Activated T-cell treated with anti-CD3 and anti-CD28 coated beads for 48 hours (primary cell): ENCODE measurements at regions not wholly inside any gene's neighbourhood (a gene's known extent, or its start where the extent isn't known, plus 50 kb on each side); places are given as distances from the start of the nearest gene placed in this dataset.
"Not testable (repeated sequence)": the region's sequence is repeated elsewhere in the genome, so short reads cannot be mapped to it uniquely, and the experiment has no call there.

Experiments used
- DNase-seq: peaks from one replicate; pipeline ENCODE4 v3.0.0-alpha.2; 2020; ENCODE audit warnings: low read depth

DNA sequence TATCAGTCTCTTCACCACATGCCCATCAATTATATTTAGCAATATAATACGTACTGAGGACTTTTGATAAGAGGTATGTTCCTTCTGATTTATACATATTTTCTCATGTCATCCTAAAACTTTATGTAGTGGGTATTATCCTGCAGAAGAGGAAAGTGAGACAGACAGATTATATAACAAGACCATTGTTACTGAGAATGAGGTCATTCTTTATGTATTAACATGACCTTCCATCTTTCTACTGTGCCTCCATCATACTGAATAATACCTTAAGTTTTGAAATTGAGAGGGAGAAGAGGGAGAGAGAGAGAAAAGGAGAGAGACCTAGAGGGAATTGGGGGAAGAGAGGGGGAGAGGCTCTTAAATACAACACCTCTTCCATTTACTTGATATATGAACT, 90.9 kb upstream of the CARMIL1 start:
- DNase-seq = no peak

DNA sequence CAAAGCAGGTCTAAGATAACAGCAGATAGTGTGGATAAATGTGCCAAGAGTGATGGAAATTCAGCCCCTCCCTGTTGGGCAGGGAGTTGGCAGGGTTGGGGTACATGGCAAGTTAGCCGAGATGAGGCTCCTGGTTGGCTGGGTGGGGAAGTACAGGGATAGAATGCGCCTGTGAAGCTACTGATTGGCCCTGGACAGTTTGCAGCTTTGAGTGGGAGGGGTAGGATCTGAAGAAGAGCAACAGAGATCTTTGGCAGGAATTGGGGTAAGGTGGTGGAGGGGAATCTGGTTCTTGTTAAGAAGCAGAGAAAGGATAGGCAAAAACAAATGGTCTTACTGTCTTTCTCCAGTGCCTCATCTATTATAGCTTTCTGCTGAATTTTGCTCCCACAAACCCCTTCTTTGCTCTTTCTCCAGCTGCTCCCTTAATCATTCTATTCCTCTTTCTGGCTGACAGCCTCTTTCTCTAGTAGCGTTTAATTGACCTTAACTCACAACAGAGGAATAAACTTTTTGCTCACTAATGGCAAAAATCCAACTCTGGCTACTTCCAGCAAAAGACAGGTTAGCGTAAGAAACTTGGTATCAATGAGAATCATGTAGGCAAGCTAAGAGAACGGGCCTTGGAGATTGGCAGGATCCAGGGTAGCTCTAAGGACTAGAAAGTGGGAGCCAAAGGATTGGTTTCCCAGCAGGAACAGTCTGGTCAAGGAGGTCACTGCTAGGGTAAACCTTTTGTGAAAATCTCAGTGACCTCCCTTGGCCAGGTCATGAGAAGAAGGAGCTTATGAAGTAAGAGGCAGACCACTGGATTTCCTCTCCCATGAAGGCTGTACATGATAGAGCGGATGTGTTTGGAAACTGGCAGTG, 86.3 kb upstream of the CARMIL1 start:
- DNase-seq = no peak

DNA sequence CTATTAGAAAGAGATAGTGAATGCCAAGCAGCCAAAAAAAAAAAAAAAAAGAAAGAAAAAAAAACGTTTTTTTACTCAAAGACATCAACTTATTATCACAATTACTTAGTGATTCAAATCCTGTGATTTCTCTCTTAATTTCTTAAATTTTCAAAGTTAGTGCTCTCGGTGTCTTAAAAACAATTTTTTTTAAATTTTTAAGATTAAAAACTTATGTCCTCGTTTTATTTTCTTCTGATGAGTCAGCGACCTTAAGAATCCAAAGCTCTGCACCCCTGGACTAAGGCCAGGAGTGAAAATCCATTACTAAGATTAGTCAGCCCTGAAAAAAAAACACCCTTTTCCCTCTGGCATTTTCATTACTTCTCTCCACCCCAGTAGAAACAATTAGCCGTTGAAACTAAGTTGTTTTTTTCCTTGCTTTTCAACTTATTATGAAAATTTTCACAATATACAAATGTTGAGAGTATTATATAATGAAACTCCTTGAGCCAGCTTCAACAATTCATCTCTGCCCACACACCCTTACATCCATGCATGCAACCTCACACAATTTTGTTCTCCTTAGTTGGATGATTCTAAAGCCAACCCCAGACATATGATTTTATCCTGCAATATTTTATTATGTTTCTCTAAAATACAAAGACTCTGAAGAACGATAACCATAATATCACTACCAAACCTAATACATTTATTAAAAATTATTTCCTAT, 85.6 kb upstream of the CARMIL1 start:
- no peak for DNase-seq

DNA sequence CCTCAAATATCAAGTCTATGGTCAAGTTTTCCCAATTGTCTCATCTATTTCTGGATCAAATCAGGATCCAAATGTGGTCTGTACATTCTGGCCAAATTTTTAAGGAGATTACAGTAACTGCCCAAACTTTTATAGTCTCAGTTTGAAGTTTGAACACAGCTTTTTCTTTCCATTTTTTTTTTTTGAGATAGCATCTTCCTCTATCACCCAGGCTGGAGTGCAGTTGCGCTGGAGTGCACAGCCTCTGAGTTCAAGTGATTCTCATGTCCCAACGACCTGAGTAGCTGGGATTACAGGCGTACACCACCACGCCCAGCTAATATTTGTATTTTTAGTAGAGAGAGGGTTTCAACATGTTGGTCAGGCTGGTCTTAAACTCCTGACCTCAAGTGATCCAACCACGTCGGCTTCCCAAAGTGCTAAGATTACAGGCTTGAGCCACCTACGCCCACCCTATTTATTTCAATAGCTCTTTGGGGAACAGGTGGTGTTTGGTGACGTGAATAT, 84.9 kb upstream of the CARMIL1 start:
- no peak for DNase-seq

DNA sequence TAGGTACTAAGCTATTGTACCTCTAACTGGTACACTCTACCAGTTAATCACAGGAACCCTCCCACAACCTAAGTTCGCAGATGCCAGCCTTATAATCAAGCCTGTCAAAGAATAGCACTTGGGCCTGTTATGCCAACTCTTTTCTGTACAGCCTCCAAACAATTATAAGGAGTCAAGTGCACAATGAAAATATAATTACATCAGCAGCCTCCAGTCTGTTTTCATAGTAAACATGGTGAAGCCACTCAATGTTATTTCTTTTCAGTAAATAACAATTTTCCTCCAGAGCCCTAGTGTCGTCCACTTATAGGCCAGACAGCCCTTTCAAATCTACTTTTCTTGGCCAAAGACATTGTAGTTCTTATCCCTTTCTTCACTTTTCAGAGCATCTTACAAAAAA, 82.7 kb upstream of the CARMIL1 start:
- no peak for DNase-seq

DNA sequence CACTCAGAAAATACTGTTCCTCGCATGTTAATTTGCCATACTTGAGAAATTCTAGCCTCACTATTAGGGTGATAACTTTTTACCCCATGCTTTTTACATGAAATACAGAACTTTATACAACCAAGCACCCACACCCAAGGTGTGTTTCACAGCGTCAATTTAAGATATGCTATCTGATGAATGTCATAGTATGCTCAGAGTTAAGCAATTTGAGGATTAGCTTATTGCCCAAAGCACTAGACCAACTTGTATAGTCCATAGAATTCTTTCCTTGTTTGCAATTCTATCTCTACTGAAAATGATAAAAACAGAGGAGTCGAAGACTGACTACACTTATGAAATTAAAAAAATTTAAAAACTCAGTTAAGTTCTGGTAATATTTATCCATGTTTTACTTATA, 82.1 kb upstream of the CARMIL1 start:
- DNase-seq = no peak

DNA sequence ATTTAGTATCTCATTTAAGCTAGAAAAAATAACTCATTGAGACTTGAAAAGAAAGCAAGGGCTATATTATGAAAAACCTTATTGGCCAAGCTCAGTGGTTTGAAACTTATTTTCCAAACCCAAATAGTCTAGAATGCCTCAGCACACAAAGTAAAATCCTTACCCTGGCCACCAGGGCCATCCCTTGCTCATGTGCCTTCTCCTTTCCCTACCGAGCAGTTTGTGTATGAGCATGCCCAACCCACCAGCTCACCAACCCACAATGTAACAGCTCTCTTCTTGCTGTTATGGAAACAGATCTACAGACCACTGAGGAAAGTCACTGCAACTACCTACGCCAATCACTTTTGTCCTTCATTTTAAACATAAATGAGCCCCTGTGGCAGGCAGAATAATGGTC, 79.6 kb upstream of the CARMIL1 start:
- no peak for DNase-seq

DNA sequence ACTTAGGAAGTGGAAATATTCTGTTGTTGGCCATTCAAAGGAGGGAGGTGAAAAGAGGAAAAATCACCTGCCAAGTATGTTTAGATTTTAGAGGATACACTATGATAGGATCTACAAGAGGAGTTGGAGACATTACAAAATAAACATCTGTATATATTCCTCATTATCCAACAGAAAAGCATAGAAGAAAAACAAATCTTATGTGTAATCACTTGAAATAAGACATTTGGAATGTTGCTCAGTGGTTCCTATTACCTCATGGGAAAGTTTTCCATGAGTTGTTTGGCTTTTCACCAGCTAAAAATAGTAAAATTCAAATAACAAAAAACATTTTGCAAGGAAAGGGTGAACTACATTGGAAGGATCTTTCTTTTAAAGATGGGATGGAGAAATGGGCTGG, 76.7 kb upstream of the CARMIL1 start:
- DNase-seq = no peak

DNA sequence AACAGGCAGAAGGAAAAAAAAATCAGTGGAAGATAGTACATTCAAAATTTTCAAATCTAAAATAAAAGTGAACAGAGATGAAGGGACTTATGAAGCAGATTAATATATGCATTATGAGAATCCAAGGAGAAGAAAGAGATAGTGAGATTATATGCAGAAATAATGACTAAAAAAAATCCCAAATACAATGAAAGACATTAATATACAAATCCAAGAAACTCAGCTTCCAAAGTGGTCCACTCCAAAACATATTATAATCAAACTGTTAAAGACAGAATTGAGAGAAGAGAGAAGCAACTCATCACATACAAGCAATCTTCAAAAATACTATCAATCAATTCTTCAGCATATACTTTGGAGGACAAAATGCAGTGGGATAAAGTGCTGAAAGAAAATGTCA, 73.5 kb upstream of the CARMIL1 start:
- no peak for DNase-seq

DNA sequence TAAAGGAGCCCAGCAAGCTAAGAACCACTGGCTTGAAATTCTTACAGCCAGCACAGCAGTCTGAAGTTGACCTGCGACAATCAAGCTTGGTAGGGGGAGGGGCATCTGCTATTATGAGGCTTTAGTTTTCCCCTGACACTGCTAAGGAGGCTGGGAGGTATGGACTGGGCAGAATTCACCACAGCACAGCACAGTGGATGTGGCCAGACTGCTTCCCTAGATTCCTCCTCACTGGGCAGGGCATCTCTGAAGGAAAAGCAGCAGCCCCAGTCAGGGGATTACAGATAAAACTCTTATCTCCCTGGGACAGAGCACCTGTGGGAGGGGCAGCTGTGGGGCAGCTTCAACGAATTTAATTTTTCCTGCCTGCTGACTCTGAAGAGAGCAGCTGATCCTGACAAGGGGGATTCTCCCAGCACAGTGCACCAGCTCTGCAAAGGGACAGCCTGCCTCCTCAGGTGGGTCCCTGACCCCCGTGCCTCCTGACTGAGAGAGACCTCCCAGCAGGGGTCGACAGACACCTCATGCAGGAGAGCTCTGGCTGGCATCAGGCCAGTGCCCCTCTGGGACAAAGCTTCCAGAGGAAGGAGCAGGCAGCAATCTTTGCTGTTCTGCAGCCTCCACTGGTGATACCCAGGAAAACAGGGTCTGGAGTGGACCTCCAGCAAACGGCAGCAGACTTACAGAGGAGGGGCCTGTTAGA, 71.6 kb upstream of the CARMIL1 start:
- not testable (repeated sequence) for DNase-seq

DNA sequence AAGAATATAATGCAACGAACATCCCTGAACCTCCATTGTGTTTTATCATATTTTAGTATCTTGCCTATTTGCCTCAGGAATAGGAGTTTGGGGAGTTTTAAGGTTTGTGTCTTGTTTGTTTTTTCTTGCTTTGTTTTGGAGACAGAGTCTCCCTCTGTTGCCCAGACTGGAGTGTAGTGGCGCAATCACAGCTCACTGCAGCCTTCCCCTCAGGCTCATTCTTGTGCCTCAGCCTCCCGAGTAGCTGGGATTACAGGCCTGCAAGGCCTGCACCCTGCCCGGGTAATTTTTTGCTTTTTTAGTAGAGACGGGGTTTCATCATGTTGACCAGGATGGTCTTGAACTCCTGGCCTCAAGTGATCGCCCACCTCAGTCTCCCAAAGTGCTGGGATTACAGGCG, 63.3 kb upstream of the CARMIL1 start:
- no peak for DNase-seq

DNA sequence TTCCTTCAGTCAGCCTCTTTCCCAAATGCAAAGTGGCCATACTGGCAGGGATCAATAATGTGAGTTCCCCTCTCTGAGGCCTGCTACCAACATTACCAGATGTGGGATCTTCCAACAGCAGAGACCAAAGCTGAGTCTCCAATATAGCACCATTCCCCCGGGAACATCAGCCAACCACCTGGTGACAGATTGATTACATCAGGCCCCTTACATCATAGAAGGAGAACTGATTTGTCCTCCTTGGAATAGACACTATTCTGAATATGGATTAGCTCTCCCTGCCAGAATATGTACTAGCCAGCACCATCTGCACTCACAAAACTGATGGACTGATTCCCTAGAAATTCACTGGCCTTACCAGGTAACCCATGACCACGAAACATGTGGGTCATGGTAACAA, 61.9 kb upstream of the CARMIL1 start:
- DNase-seq = no peak

DNA sequence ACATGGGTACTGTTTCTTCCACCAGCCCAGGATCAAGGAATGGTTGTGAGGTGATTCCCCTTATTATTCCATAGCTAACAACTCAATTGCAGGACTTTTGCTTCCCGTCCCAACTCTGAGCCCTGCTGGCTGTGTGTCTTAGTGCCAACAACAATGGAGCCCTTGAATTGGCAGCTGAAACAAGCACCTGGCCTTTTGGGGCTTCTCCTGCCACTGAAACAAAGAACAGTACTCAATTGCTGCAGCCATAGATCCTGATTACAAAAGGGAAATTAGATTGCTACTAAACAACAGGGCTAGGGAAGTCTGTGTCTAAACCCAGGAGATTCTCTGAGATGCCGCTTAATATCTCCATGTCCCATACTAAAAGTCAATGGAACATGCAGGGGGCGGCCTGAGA, 61.3 kb upstream of the CARMIL1 start:
- DNase-seq = no peak

DNA sequence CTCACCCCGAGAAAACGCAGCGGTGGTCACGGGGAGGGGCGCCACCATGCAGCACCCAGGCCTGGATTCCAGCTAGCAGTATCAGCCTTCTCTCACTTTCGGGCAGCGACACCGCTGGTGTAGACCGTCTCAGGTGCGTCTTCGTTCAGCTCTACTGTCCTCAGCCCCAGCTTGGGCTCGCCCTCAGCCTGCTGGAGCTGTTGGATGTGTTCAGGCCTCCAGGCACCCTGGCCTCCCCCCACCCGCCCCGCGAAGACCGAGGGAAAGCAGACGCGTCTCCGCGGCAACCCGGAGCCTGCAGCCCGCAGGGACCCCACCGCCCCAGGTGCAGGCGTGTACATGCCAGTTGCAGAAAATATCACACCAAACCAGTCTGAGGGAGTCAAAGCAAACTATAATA, 60.8 kb upstream of the CARMIL1 start:
- no peak for DNase-seq

DNA sequence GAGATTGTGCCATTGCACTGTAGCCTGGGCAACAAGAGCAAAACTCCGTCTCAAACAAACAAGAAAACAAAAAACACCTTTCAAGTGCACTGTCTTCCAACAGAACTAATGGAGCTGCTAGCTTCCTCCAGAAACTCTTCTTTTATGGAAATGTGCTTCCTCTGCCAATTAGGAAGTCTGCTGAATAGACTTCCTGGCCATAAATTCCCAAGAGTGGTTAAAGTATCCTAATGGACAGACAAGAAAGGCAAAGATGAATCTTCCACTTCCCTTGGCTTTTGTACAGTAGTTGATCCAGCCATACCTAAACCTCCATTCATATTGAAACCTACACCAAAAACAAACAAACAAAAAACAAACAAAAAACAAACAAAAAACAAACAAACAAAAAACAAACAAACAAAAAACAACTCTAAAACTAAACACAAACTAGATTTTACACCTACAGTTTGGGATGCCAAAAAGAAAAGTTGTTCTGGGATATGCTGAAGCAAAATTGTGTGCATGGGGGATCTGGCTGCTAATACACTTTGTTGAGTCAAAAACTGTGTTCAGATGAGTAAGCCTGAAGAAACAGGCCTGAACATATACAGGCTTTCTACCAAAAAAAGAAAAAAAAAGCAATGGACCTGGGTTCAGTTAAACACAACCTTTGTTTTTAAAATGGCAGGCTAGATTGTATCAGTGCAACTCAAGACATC, 59.8 kb upstream of the CARMIL1 start:
- DNase-seq = no peak

DNA sequence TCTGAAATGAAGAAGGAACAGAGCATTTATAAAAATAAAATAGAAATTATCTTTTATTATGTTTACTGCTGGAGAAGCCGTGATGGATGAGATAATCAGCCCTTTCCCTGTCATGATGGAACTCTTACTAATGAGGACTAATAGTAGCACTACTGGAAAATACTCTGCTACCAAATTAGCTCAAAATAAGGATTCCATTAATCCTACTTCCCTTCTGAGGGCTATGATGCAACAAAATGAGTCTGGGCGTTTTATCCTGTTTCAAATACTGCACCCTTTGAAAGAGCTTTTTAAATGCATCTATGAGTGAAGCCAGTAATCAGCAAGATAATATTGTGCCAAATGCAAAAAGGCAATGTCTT, 59.3 kb upstream of the CARMIL1 start:
- no peak for DNase-seq

DNA sequence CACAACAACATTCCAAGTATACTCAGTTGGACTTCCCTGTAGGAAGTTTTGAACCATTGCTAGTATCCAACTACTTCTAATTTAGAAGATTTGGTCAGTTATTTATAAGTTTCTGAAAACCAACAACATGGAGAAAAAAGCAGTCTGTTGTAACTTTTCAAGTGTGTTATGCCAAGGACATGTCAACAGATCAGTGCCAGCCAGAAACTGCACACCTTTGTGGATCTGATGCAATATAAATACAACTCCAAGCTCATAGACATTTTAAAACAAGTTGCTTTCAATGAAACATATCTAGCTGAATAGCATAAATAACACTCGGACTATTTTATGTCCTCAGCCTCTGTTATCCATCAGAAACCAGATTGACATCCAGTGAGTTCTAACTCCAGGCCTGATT, 58.3 kb upstream of the CARMIL1 start:
- no peak for DNase-seq

DNA sequence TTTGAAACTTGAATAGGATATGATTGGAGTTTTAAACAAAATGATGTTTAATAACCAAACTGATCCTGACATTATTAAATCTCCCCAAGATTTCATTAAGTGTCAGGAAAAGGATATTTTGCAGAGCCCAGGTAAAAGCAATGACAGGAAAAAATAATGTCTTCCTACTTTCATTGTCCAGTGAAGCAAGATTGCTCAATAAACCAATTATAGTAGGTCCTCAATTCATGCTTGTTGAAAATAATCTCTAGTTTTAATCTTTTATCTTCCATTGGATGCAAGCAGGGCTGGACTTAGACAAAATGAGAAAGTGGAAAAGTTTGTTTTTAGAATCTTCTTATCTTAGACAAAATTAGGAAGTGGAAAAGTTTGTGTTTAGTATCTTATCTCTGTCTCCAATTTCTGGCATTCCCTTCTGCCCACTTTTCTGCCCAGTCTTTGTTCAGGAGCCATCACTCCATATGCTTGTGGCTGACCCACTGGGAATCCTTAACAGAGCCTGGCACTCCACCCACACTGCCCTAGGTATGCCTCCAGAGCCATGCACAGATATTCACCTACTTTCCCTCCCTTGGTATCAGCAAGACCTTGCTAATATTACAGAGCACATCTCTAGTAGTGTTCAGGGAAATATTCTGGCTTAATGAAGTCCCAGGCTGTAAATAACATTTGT, 57.0 kb upstream of the CARMIL1 start:
- DNase-seq = no peak

DNA sequence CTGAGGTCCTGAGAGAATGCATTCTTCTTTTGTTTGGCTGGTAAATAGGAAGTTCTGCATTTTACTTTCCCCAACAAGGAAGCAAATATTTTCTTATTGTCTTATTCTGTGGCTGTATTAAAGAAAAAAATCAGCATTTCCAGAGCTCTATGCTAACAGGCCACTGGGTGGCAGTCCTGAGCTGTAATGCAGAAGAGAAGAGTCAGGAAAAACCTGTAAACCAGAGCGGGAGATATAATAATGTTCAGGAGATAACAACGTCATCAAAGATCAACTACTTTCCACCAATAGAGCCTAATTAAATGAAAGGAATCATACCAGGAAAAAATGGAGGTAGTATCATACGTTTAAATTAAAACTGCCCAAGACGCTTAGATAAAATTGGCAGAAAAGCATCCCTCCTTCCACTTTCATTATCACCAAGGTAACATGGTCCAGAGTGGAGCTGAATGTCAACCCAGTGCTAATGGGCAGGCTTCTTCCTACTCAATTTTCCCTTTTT, 55.6 kb upstream of the CARMIL1 start:
- DNase-seq = peak; percentile 45

DNA sequence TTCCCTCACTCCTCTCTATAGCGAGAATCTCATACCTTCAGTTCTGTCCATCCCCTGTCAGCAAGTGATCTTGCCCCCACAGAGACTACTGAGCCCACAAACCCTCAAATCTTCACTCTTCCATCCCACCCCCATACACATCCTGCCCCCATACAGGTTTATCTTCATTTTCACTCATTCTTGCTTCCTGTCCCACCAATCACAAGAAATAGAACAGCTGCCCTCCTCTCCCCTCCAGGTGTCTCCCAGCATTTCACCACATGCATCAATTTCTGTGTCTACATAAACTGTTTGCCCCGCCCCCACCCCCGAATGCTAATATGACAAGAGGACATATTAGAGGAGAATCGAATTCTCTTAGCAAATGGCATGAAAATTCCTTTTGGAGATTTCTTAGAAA, 54.9 kb upstream of the CARMIL1 start:
- DNase-seq = no peak

DNA sequence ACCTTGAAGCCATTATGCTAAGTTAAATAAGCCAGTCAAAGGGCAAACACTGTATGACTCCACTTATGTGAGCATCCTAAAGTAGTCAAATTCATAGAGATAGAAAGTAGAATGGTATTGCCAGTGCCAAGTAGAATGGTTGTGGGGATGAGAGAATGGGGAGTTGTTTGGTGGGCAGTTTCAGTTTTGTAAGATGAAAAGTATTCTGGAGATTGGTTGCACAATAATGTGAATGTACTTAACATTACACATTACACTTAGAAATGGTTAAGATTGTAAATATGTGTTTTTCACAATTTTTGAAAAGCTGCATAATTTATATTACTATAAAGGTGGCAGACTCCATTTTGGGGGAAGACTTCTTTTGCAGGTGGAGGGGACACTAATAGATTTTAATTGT, 51.3 kb upstream of the CARMIL1 start:
- DNase-seq = no peak
